IPS-NIHi11 (cell line): ENCODE measurements at regions not wholly inside any gene's neighbourhood (a gene's known extent, or its start where the extent isn't known, plus 50 kb on each side); places are given as distances from the start of the nearest gene placed in this dataset.
"Not testable (repeated sequence)": the region's sequence is repeated elsewhere in the genome, so short reads cannot be mapped to it uniquely, and the experiment has no call there.

Source experiments
- DNase-seq: peaks from one replicate; pipeline ENCODE4 v3.0.0; 2012; ENCODE audit warnings: mixed read lengths, low spot score

GRCh38 chr12:97713270-97713669 lies 250.7 kb downstream of the RMST start:
- no peak for DNase-seq

DNA sequence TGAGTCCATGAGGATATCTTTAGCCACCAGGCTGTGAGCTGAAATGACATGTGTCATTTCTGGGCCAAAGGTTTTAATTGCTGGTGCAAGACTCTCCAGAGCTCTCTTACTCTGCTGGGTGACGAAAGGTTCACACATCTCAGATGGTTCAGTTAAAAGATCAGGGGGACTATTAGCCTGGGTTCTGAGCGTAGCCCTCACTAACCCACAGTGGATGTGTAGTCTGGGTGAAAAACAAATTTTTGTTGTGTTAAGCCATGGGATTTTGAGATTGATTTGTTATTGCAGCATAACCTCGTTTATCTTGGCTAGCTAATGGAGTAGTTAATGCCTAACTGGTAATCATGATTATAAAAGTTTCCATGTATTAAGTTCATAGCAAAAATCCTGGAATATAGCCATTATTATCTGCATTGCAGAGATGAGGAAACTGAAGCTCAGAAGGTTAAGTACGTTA lies 251.5 kb downstream of the RMST start:
- no peak for DNase-seq

GRCh38 chr12:97716356-97716755 lies 253.8 kb downstream of the RMST start:
- peak; percentile 48 for DNase-seq

GRCh38 chr12:97723801-97724200 lies 261.2 kb downstream of the RMST start:
- not testable (repeated sequence) for DNase-seq

DNA sequence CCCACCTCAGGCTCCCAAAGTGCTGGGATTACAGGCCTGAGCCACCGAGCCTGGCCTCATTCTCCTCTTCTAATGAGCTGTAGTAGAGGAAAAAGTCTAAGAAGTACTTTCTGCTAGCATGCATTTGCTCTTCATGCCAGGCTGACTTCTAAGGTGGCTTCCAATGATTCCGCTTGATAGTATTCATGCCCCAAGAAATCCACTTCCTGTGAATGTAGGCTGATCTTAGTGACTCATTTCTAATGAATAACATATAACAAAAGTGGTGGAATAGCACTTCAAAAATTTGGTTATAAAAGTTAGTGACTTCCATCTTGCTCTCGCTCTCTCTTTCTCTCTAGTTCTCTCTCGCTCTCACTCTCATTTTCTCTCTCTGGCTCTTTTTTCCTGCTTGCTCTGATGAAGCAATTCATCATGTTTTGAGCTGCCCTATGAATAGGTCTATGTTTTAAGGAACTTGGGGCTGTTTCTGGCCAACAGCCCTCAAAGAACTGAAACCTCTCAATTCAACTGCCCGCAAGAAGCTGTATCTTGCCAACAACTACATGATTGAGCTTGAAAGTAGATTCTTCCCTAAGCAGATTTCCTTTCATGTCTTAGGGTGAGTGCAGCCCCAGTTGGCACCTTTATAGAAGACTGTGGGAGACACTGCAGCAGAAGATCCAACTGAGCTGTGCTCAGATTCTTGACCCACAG lies 282.9 kb downstream of the RMST start:
- DNase-seq, result no peak

- DNase-seq, result no peak
Observed at GRCh38 chr12:97748298-97748697, 285.7 kb downstream of the RMST start.

DNA sequence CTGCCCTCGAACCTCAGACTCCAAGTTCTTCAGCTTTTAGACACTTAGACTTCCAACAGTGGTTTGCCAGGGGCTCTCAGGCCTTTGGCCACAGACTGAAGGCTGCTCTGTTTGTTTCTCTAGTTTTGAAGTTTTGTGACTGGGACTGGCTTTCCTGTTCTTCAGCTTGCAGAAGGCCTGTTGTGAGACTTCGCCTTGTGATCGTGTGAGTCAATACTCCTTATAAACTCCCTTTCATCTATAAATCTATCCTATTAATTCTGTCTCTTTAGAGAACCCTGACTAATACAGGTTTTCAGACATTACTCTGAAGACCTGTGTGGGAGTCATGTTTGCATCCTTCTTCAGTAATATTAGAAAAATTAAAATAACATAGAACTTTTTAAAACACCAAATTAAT lies 289.1 kb downstream of the RMST start:
- no peak for DNase-seq

- no peak for DNase-seq
Observed at GRCh38 chr12:97752129-97752528, 289.5 kb downstream of the RMST start.

DNA sequence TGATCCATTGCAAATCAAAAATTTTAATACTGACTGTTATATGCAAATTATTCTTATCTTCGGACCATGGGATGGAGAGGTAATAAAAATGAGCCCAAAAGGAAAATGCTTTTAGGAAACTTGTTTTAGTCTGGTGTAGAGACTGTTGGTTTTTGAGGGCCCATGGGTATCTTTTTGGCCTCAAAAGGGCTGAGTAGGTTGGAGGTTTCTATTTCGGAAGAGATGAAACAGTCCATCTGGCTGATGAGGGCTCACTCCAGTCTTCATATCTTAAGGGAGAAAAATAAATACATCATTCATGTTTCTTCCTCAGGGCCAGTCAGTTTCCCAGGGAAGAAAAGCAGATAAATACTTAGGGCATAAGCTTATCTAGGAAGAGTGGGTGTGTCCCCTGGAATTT lies 290.7 kb downstream of the RMST start:
- DNase-seq, result no peak

DNA sequence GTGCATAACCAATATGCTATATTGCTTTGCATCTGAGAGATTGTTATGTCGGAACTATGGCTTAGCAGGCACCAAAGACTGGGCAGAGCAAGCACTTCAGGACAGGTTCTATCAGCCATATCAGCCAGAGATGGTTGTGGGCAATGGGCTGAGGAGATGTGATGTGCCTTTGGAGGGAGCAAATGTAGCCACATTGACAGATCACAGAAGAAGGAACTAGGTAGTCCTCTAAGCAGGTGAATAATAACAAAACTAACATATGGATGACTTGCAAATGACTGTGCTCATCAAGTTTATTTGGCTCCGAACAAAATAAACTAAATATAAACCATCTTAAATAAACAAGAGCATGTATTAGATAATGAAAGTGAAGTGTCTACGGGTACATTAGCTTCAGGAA lies 291.7 kb downstream of the RMST start:
- DNase-seq, result no peak

- DNase-seq, result no peak
Observed at GRCh38 chr12:97756066-97756666, 293.6 kb downstream of the RMST start.

DNA sequence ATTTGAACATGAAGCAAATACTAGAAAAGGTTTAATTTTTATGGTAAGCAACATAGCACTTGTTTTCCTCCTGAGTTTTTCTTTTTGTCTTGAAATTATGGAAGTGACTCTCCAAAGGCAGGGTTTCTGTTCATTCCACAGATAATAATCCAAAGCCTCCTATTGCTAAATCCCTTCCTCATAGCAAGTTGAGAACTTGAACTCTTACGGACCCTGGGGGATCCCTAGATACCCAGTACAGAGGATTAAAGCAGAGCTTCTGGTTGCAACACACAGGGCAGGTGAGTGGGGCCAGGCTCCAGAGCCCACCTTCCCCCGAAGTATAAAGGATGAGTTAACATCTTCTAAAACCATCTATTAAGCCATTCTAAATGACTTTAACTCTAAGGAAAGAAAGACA lies 294.1 kb downstream of the RMST start:
- DNase-seq, result no peak

DNA sequence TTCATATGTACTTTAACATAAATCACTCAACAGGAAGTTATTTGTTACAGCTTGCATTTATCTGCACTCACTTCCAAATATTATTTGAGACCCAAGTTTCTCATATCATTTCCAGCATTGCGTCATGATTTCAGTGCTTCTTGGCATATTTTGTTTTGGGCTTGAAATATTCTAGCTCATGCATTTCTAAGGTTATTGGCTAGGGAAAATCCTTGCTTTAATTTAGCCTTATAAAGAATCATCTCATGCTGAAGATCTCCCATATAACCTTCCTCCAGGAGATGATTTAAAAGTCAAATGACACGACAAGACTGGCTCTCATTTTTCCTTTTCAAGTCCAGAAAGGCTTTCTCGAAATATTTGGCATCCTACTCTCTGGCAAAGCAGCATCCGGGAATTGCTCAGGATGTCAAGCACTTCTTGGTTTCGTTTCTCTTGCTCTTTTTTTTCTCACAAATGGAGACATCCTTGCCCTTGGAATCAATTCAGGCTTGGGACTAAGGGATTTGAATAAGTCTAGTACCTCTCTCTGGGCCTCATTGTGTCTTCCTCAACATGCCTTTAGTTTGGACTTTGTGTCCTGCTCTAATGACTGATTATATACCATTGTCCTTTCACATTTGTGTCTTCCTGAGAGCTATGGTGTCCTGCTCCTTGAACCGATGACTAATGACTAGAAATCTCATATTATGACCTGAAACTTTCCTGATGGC lies 295.0 kb downstream of the RMST start:
- DNase-seq, result no peak

DNA sequence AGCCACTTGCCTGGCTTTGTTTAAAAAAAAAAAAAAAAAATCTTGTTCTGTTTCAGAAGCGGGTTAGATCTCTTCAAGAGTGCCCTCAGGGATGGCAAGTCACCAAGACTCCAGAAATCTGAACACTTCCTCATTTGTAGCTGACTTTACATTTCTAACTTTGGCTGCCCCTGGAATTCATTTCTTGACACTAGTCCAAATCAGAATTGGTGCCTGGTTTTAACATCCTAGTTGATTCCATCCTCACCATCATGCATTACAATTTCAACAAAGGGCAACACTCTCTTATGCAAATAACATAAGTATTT lies 295.5 kb downstream of the RMST start:
- no peak for DNase-seq

GRCh38 chr12:97758586-97758985 lies 296.0 kb downstream of the RMST start:
- no peak for DNase-seq

- no peak for DNase-seq
Observed at GRCh38 chr12:97760601-97761000, 298.0 kb downstream of the RMST start.

- DNase-seq, result no peak
Observed at GRCh38 chr12:97763113-97763512, 300.5 kb downstream of the RMST start.

- no peak for DNase-seq
Observed at GRCh38 chr12:97764700-97765099, 302.1 kb downstream of the RMST start.

DNA sequence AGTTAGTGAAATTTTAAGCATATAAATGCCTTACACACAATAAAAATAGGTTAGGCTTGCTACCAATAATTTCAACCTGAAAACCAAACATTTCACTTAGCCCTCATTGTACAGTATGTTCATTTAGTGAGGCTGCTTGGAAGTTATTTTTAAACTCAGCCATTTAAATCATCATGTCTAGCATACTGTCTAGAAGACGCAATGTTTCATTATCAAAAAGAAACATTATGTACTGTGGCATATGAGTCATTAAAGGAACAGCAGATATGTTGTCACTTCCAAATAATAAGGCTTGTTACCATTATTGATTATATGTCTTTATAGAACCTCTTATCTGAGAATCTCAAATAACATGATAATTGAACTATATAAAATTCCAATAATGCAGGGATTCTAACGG lies 304.7 kb downstream of the RMST start:
- no peak for DNase-seq

DNA sequence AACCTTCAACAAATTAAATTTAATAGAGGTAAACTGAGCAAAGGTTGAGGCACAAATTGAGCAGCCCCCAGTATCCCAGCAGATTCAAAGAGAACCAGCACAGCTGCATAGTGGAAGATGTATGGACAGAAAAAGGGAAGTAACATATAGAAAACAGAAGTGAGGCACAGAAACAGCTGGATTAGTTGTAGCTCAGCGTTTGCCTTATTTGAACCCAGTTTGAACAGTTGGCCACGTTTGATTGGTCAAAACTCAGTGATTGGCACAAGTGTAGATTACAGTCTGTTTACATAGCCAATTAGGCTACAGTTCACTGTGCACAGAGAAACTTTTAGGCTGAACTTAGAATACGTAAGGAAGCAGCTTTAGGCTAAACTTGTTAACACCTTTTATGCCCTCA lies 315.5 kb downstream of the RMST start:
- no peak for DNase-seq

DNA sequence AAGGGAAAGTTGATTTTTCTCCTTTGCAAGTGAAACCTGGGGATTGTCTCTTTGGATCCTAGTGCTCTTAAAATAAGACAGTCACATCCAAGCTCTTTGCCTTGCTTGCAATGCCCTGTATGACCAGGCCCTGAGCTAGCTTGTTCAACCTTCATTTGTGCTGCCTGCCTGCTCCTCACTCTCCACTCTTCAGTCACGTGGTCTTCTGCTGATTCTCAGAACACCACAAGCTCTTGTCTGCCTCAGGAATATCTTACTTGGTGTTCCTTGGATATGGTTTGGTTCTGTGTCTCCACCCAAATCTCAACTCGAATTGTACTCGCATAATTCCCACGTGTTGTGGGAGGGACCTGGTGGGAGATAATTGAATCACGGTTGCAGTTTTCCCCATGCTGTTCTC lies 318.7 kb downstream of the RMST start:
- DNase-seq, result no peak

- peak; percentile 17 for DNase-seq
Observed at GRCh38 chr12:97784904-97785303, 322.3 kb downstream of the RMST start.

DNA sequence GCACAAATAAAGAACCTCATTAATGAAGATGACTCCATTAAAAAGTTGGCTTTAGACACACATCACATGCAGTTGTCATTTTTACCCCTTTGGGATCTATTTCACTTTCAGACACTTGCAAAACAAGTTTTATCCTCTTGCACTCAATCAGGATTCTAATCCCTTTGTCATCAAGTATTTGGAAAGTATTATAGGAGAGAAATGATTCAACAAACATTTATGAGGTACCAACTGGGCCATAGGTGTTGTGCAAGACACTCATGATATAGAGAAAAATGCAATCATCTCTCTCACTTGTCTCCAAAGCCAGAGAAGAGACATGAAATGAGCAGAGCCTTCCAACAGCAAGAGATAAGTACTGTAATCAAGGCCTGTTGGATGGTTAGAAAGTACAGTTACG lies 327.7 kb downstream of the RMST start:
- no peak for DNase-seq

DNA sequence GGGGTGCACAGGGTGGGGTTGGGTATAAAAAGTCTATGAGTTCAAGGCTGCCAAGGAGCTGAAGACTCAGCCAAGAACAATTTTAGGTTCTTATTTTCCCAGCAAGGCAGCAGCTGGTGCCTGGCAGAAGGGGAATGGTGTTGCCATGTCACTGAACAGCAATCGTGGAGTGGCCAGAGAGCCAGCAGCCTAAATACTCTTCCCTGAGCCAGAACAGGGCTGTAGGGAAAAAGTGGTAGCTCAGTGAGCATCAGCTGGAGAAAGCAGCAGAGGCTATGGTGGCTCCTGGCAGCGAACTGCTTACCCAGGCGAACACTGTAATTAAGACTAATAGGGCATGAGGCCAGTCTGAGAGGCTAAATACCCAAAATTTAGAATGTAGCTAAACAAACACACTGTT lies 334.9 kb downstream of the RMST start:
- DNase-seq, result no peak
